ENCODE measurements at regions not wholly inside any gene's neighbourhood (a gene's known extent, or its start where the extent isn't known, plus 50 kb on each side); places are given as distances from the start of the nearest gene placed in this dataset.
A peak's percentile ranks its signal among the peaks of the same experiment; 100 is the strongest.

DNA sequence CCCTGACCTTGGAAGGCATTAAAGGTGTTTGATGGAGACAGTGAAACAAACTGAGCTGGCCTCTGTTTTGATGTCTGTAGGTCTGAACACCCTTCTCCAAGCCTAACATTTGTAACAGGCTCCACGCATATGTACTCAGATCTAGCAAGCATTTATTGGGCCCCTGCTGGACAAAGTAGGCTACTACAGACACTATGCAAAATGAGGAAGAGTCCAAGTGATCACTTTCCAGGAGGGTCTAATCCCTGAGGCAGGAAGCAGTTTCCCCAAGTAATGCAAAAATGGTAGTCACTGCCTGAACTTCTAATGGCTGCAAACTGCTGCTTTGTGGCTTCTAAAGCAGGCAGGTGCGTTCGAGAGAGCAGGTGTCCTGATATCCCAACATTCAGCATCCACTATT, 405.8 kb downstream of the MED13L start:
- Histone ChIP-seq H3K4me2 (ENCODE audit: insufficient read depth, low read length) (no peak overlapping the region), H4K20me1 (replicated peaks; ENCODE audit: control insufficient read depth, insufficient read depth, low read length) (0 out of 2 replicates have a peak, but pooled peaks cover 3% of the 10 kb centered on the region), H3K36me3 (ENCODE audit: control insufficient read depth, insufficient read depth, low read length) (no peaks in the 10 kb centered on the region), H3K27ac (ENCODE audit: extremely low read depth, low read depth, low read length) (no peak overlapping the region), H3K4me1 (replicated peaks in 1 of 2; ENCODE audit: control insufficient read depth in 2 of 2, insufficient read depth in 2 of 2, low read length in 2 of 2) (no peaks in the 10 kb centered on the region), H3K4me3 (no peak overlapping the region), H3K27me3 (ENCODE audit: control insufficient read depth in 2 of 2, insufficient read depth in 2 of 2, low read length in 2 of 2) (no peaks in the 10 kb centered on the region; a peak in 1 of 5 replicates), H3K9me1 (ENCODE audit: control insufficient read depth, insufficient read depth, low read length) (no peaks in the 10 kb centered on the region), H3K9me3 (replicated peaks; ENCODE audit: control insufficient read depth, insufficient read depth, low read depth, low read length) (no peaks in the 10 kb centered on the region), H3K9ac (ENCODE audit: insufficient read depth in 1 of 2, low read depth in 2 of 2, low read length in 2 of 2) (no peak overlapping the region), H2AFZ (ENCODE audit: low read depth, low read length) (no peak overlapping the region), H3K79me2 (ENCODE audit: control insufficient read depth, insufficient read depth, low read length) (no peaks in the 10 kb centered on the region)
- ChIA-PET CTCF (ENCODE audit: low intra/inter-chr PET ratio) (no interaction called here), POLR2A (no interaction called here)
- in situ Hi-C loops (cut with MboI), result no loop called here
- peak; percentile 96 for ATAC-seq
- WGBS (ENCODE audit: insufficient coverage, low coverage, missing lambda C conversion rate), result 0% methylated on average over 3 of the region's 3 CpGs
- no TSS peak for BruUV-seq (replicated peaks)
- DNase-seq (ENCODE audit: extremely low read depth in 1 of 4, low spot score in 3 of 4), result peak; percentile 33 to 64 (median 55)
- peak; percentile 67 for FAIRE-seq
- intact Hi-C loops (cut with micrococcal nuclease), result no loop called here
- TF ChIP-seq, protein P1, sequence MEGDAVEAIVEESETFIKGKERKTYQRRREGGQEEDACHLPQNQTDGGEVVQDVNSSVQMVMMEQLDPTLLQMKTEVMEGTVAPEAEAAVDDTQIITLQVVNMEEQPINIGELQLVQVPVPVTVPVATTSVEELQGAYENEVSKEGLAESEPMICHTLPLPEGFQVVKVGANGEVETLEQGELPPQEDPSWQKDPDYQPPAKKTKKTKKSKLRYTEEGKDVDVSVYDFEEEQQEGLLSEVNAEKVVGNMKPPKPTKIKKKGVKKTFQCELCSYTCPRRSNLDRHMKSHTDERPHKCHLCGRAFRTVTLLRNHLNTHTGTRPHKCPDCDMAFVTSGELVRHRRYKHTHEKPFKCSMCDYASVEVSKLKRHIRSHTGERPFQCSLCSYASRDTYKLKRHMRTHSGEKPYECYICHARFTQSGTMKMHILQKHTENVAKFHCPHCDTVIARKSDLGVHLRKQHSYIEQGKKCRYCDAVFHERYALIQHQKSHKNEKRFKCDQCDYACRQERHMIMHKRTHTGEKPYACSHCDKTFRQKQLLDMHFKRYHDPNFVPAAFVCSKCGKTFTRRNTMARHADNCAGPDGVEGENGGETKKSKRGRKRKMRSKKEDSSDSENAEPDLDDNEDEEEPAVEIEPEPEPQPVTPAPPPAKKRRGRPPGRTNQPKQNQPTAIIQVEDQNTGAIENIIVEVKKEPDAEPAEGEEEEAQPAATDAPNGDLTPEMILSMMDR (IDR thresholded peaks at IDR 0.05 in 2 of 3, conservative IDR thresholded peaks at IDR 0.05 in 1 of 3; ENCODE audit: insufficient read depth in 2 of 3, low read depth in 1 of 3, low read length in 3 of 3), result peak; percentile 37 to 61 (median 60); a peak in 5 of 6 replicates
- TF ChIP-seq ESRRB (CRISPR knock-in tag; IDR thresholded peaks at IDR 0.05; ENCODE audit: borderline replicate concordance) (no peak), RAD21 (CRISPR knock-in tag; conservative IDR thresholded peaks at IDR 0.05 in 1 of 2, IDR thresholded peaks at IDR 0.05 in 1 of 2) (peak in 1 of 2 experiments; percentile 24; a peak in 2 of 4 replicates), ZNF24 (IDR thresholded peaks at IDR 0.05) (no peak), STAT5B (CRISPR knock-in tag; IDR thresholded peaks at IDR 0.05) (no peak), HMGN3 (IDR thresholded peaks at IDR 0.05; ENCODE audit: borderline replicate concordance, extremely low read depth, insufficient read length, low read depth, low read length) (no peak), ZNF121 (CRISPR knock-in tag; conservative IDR thresholded peaks at IDR 0.05) (no peak), ATF7 (IDR thresholded peaks at IDR 0.05) (0 out of 2 replicates have a peak, but pooled peaks have one; percentile 27), RAD51 (IDR thresholded peaks at IDR 0.05; ENCODE audit: borderline replicate concordance, low read depth) (no peak), ZNF444 (CRISPR knock-in tag; IDR thresholded peaks at IDR 0.05) (no peak), RBM25 (IDR thresholded peaks at IDR 0.05; ENCODE audit: low read depth, low read length, severe bottlenecking) (no peak), SPI1 (IDR thresholded peaks at IDR 0.05; ENCODE audit: borderline replicate concordance, low read depth, low read length) (peak; percentile 79), POLR2G (IDR thresholded peaks at IDR 0.05; ENCODE audit: low read depth, low read length) (no peak), BCOR (IDR thresholded peaks at IDR 0.05) (no peak)
- TF ChIP-seq, protein P2, sequence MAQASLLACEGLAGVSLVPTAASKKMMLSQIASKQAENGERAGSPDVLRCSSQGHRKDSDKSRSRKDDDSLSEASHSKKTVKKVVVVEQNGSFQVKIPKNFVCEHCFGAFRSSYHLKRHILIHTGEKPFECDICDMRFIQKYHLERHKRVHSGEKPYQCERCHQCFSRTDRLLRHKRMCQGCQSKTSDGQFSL (CRISPR knock-in tag; IDR thresholded peaks at IDR 0.05), result no peak
- TF ChIP-seq, protein P2 (tag; IDR thresholded peaks at IDR 0.05), result no peak
- TF ChIP-seq, protein P3, sequence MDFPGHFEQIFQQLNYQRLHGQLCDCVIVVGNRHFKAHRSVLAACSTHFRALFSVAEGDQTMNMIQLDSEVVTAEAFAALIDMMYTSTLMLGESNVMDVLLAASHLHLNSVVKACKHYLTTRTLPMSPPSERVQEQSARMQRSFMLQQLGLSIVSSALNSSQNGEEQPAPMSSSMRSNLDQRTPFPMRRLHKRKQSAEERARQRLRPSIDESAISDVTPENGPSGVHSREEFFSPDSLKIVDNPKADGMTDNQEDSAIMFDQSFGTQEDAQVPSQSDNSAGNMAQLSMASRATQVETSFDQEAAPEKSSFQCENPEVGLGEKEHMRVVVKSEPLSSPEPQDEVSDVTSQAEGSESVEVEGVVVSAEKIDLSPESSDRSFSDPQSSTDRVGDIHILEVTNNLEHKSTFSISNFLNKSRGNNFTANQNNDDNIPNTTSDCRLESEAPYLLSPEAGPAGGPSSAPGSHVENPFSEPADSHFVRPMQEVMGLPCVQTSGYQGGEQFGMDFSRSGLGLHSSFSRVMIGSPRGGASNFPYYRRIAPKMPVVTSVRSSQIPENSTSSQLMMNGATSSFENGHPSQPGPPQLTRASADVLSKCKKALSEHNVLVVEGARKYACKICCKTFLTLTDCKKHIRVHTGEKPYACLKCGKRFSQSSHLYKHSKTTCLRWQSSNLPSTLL (IDR thresholded peaks at IDR 0.05), result no peak
- TF ChIP-seq, protein P4, sequence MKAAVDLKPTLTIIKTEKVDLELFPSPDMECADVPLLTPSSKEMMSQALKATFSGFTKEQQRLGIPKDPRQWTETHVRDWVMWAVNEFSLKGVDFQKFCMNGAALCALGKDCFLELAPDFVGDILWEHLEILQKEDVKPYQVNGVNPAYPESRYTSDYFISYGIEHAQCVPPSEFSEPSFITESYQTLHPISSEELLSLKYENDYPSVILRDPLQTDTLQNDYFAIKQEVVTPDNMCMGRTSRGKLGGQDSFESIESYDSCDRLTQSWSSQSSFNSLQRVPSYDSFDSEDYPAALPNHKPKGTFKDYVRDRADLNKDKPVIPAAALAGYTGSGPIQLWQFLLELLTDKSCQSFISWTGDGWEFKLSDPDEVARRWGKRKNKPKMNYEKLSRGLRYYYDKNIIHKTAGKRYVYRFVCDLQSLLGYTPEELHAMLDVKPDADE (conservative IDR thresholded peaks at IDR 0.05; ENCODE audit: control insufficient read depth, low read depth, low read length), result no peak

Data from K562 (cell line).